GM23338 (cell line): ENCODE measurements at regions not wholly inside any gene's neighbourhood (a gene's known extent, or its start where the extent isn't known, plus 50 kb on each side); places are given as distances from the start of the nearest gene placed in this dataset.

Experiments
- ATAC-seq: fragments of 200-7000 bp; cut with Tn5 transposase; 3 replicates; pipeline ENCODE4 v1.9.1; 2020
- DNase-seq: peaks from one replicate; pipeline ENCODE4 v3.0.0-alpha.2; 2015; ENCODE audit warnings: low spot score
- H2AFZ ChIP-seq: fragments of 200-600 bp; sonication (generic); 2 replicates; pipeline ENCODE4 v1.8.0; 2016; ENCODE audit warnings: antibody characterized with exemption, mild to moderate bottlenecking, moderate library complexity
- H3F3A ChIP-seq: fragments of 200-600 bp; sonication (generic); replicated peaks from 2 replicates; pipeline ENCODE4 v1.8.0; 2017; ENCODE audit warnings: antibody characterized with exemption, mixed run types, low read depth
- H3K27ac ChIP-seq: fragments of 200-600 bp; sonication (generic); 2 replicates; pipeline ENCODE4 v1.6.1; 2016; ENCODE audit warnings: low read depth
- H3K27me3 ChIP-seq: fragments of 200-600 bp; sonication (generic); 2 replicates; pipeline ENCODE4 v1.8.0; 2016; ENCODE audit warnings: mild to moderate bottlenecking, mixed run types, moderate library complexity; ENCODE audit not compliant: insufficient read depth
- H3K36me3 ChIP-seq: fragments of 200-600 bp; sonication (generic); 2 replicates; pipeline ENCODE4 v1.8.0; 2016; ENCODE audit warnings: mild to moderate bottlenecking; ENCODE audit not compliant: insufficient read depth
- H3K4me1 ChIP-seq: fragments of 200-600 bp; sonication (generic); 2 replicates; pipeline ENCODE4 v1.8.0; 2016; ENCODE audit warnings: mild to moderate bottlenecking, moderate library complexity; ENCODE audit not compliant: insufficient read depth
- H3K4me2 ChIP-seq: fragments of 200-600 bp; sonication (generic); 2 replicates; pipeline ENCODE4 v1.7.1; 2017; ENCODE audit warnings: mixed run types
- H3K4me3 ChIP-seq: fragments of 200-600 bp; sonication (generic); 2 replicates; pipeline ENCODE4 v1.6.1; 2016; ENCODE audit warnings: mixed run types
- H3K79me2 ChIP-seq: fragments of 200-600 bp; sonication (generic); replicated peaks from 2 replicates; pipeline ENCODE4 v1.8.0; 2017; ENCODE audit warnings: mild to moderate bottlenecking; ENCODE audit not compliant: insufficient read depth
- H3K9me2 ChIP-seq: fragments of 200-600 bp; sonication (generic); 2 replicates; pipeline ENCODE4 v1.8.0; 2017; ENCODE audit not compliant: insufficient read depth
- H4K20me1 ChIP-seq: fragments of 200-600 bp; sonication (generic); replicated peaks from 2 replicates; pipeline ENCODE4 v1.8.0; 2017; ENCODE audit warnings: mild to moderate bottlenecking; ENCODE audit not compliant: insufficient read depth
- H3K27ac Mint-ChIP-seq: 2 replicates; pipeline ENCODE4 v1.8.0; 2020; ENCODE audit warnings: inconsistent platforms, mild to moderate bottlenecking, moderate library complexity, mixed read lengths
- H3K27me3 Mint-ChIP-seq: 3 replicates; pipeline ENCODE4 v1.8.0; 2022; ENCODE audit warnings: low read depth, mild to moderate bottlenecking, moderate library complexity, mixed read lengths, inconsistent platforms; ENCODE audit not compliant: insufficient read depth, poor library complexity
- H3K36me3 Mint-ChIP-seq: 3 replicates; pipeline ENCODE4 v1.8.0; 2021; ENCODE audit warnings: low read depth, mild to moderate bottlenecking, inconsistent platforms, moderate library complexity, mixed read lengths
- H3K4me1 Mint-ChIP-seq: 3 replicates; pipeline ENCODE4 v1.8.0; 2020; ENCODE audit warnings: mild to moderate bottlenecking, inconsistent platforms, mixed read lengths
- H3K4me3 Mint-ChIP-seq: 3 replicates; pipeline ENCODE4 v1.8.0; 2021; ENCODE audit warnings: moderate library complexity, mild to moderate bottlenecking, inconsistent platforms, mixed read lengths
- H3K9me3 Mint-ChIP-seq: 3 replicates; pipeline ENCODE4 v1.8.0; 2020; ENCODE audit warnings: moderate library complexity, mild to moderate bottlenecking, inconsistent platforms, mixed read lengths
- CREB1 ChIP-seq: fragments of 250-450 bp; sonication (Bioruptor Pico); IDR thresholded peaks from 2 replicates; pipeline ENCODE4 v1.5.0; 2020; ENCODE audit warnings: low read depth, mild to moderate bottlenecking, moderate library complexity
- ETS1 ChIP-seq: IDR thresholded peaks from 2 replicates; pipeline ENCODE4 v1.6.1; 2016; ENCODE audit warnings: antibody characterized with exemption
- NANOG ChIP-seq: IDR thresholded peaks from 2 replicates; pipeline ENCODE4 v1.6.1; 2016; ENCODE audit warnings: antibody characterized with exemption, borderline replicate concordance
- POLR2AphosphoS5 ChIP-seq: IDR thresholded peaks from 2 replicates; pipeline ENCODE4 v1.6.1; 2016; ENCODE audit warnings: antibody characterized with exemption, low read depth
- STAT1 ChIP-seq: IDR thresholded peaks from one replicate; pipeline ENCODE4 v1.6.1; 2016; ENCODE audit warnings: antibody characterized with exemption; ENCODE audit not compliant: unreplicated experiment
- ZNF331 ChIP-seq: fragments of 250-450 bp; sonication (Bioruptor Pico); IDR thresholded peaks from 2 replicates; pipeline ENCODE4 v1.5.0; 2020; ENCODE audit warnings: low read depth, mild to moderate bottlenecking, moderate library complexity
- ZNF462 ChIP-seq: fragments of 250-450 bp; sonication (Bioruptor Pico); IDR thresholded peaks from 2 replicates; pipeline ENCODE4 v1.5.0; 2020; ENCODE audit warnings: mild to moderate bottlenecking, moderate library complexity
- TF ChIP-seq, protein P1 (sequence below), 2 experiments: fragments of 200-600 bp in 1 of 2; sonication (generic) in 1 of 2; conservative IDR thresholded peaks; 2 replicates each; pipeline versions ENCODE4 v1.5.1 to v1.6.1; 2016 to 2017; ENCODE audit warnings: antibody characterized with exemption in 2 of 2, low read depth in 2 of 2, mild to moderate bottlenecking in 2 of 2, moderate library complexity in 1 of 2

- TF ChIP-seq ZNF462 (no peak), ZNF331 (CRISPR knock-in tag) (no peak), STAT1 (no peak), NANOG (no peak), POLR2AphosphoS5 (no peak)
Measured at GRCh38 chr5:109611505-109611904, 78.2 kb upstream of the MAN2A1 start (continued).

GRCh38 chr5:109611061-109611460, 78.7 kb upstream of the MAN2A1 start:
- no peaks in the 10 kb centered on the region for H3K27me3 Mint-ChIP-seq
- Histone ChIP-seq H3K9me2 (0 out of 2 replicates have a peak, but pooled peaks cover 10% of the 10 kb centered on the region), H3K79me2 (no peaks in the 10 kb centered on the region), H4K20me1 (no peaks in the 10 kb centered on the region), H3K36me3 (no peaks in the 10 kb centered on the region), H3K4me1 (no peaks in the 10 kb centered on the region), H3F3A (no peaks in the 10 kb centered on the region), H2AFZ (no peak overlapping the region), H3K4me3 (no peak overlapping the region), H3K27me3 (no peaks in the 10 kb centered on the region), H3K4me2 (no peak overlapping the region), H3K27ac (no peak overlapping the region)
- no peak overlapping the region for H3K27ac Mint-ChIP-seq
- no peaks in the 10 kb centered on the region for H3K9me3 Mint-ChIP-seq
- ATAC-seq = no peak
- H3K4me1 Mint-ChIP-seq = no peaks in the 10 kb centered on the region
- H3K4me3 Mint-ChIP-seq = no peak overlapping the region
- no peak for DNase-seq
- H3K36me3 Mint-ChIP-seq = no peaks in the 10 kb centered on the region
- TF ChIP-seq CREB1 (CRISPR knock-in tag) (no peak), STAT1 (no peak), ETS1 (no peak)
- TF ChIP-seq, protein P1, sequence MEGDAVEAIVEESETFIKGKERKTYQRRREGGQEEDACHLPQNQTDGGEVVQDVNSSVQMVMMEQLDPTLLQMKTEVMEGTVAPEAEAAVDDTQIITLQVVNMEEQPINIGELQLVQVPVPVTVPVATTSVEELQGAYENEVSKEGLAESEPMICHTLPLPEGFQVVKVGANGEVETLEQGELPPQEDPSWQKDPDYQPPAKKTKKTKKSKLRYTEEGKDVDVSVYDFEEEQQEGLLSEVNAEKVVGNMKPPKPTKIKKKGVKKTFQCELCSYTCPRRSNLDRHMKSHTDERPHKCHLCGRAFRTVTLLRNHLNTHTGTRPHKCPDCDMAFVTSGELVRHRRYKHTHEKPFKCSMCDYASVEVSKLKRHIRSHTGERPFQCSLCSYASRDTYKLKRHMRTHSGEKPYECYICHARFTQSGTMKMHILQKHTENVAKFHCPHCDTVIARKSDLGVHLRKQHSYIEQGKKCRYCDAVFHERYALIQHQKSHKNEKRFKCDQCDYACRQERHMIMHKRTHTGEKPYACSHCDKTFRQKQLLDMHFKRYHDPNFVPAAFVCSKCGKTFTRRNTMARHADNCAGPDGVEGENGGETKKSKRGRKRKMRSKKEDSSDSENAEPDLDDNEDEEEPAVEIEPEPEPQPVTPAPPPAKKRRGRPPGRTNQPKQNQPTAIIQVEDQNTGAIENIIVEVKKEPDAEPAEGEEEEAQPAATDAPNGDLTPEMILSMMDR (conservative IDR thresholded peaks at IDR 0.05; ENCODE audit: low read depth in 2 of 2) = no peak
